ENCODE measurements at regions not wholly inside any gene's neighbourhood (a gene's known extent, or its start where the extent isn't known, plus 50 kb on each side); places are given as distances from the start of the nearest gene placed in this dataset.
A peak's percentile ranks its signal among the peaks of the same experiment; 100 is the strongest.

- no peak for DNase-seq
These were observed 504.9 kb upstream of the SEMA6D start for GRCh38 chr15:47212222-47213010.

GRCh38 chr15:47213883-47214282 is 503.4 kb upstream of the SEMA6D start:
- no peak for DNase-seq

- DNase-seq: no peak
These were observed 499.0 kb upstream of the SEMA6D start for GRCh38 chr15:47218295-47218694.

GRCh38 chr15:47244361-47244760 is 472.9 kb upstream of the SEMA6D start:
- DNase-seq: no peak

GRCh38 chr15:47246317-47246716 is 471.0 kb upstream of the SEMA6D start:
- DNase-seq: no peak

- DNase-seq: no peak
These were observed 458.8 kb upstream of the SEMA6D start for GRCh38 chr15:47258521-47258920.

GRCh38 chr15:47265686-47266085 is 451.6 kb upstream of the SEMA6D start:
- DNase-seq: peak in 1 of 3 donors; percentile 23

GRCh38 chr15:47266566-47266965 is 450.7 kb upstream of the SEMA6D start:
- no peak for DNase-seq

GRCh38 chr15:47273864-47274263 is 443.4 kb upstream of the SEMA6D start:
- DNase-seq: no peak

GRCh38 chr15:47283246-47283645 is 434.1 kb upstream of the SEMA6D start:
- DNase-seq: no peak

- DNase-seq: no peak
These were observed 428.5 kb upstream of the SEMA6D start for GRCh38 chr15:47288794-47289193.

- DNase-seq: no peak
These were observed 427.6 kb upstream of the SEMA6D start for GRCh38 chr15:47289656-47290055.

- DNase-seq: no peak
These were observed 425.5 kb upstream of the SEMA6D start for GRCh38 chr15:47291767-47292166.

- DNase-seq: peak in 1 of 3 donors; percentile 40
These were observed 424.6 kb upstream of the SEMA6D start for GRCh38 chr15:47292638-47293190.

GRCh38 chr15:47293466-47294162 is 423.7 kb upstream of the SEMA6D start:
- peak; percentile 88 to 92 (median 91) for DNase-seq

GRCh38 chr15:47294765-47295259 is 422.5 kb upstream of the SEMA6D start:
- no peak for DNase-seq

GRCh38 chr15:47296881-47297280 is 420.4 kb upstream of the SEMA6D start:
- DNase-seq: peak in 1 of 3 donors; percentile 32

- peak in 1 of 3 donors; percentile 18 for DNase-seq
These were observed 417.4 kb upstream of the SEMA6D start for GRCh38 chr15:47299846-47300434.

- DNase-seq: no peak
These were observed 416.7 kb upstream of the SEMA6D start for GRCh38 chr15:47300596-47300995.

- peak in 2 of 3 donors; percentile 51 to 60 for DNase-seq
These were observed 415.8 kb upstream of the SEMA6D start for GRCh38 chr15:47301481-47301880.

- no peak for DNase-seq
These were observed 412.6 kb upstream of the SEMA6D start for GRCh38 chr15:47304656-47305055.

- DNase-seq: no peak
These were observed 405.1 kb upstream of the SEMA6D start for GRCh38 chr15:47312161-47312560.
